ENCODE measurements at regions not wholly inside any gene's neighbourhood (a gene's known extent, or its start where the extent isn't known, plus 50 kb on each side); places are given as distances from the start of the nearest gene placed in this dataset.

GRCh38 chr9:23563517-23563916 is 262.5 kb downstream of the ELAVL2 start:
- no peaks in the 10 kb centered on the region for H3K4me1 Mint-ChIP-seq
- POLR2A ChIA-PET, result no interaction called here
- H3K27ac Mint-ChIP-seq, result no peak overlapping the region

DNA sequence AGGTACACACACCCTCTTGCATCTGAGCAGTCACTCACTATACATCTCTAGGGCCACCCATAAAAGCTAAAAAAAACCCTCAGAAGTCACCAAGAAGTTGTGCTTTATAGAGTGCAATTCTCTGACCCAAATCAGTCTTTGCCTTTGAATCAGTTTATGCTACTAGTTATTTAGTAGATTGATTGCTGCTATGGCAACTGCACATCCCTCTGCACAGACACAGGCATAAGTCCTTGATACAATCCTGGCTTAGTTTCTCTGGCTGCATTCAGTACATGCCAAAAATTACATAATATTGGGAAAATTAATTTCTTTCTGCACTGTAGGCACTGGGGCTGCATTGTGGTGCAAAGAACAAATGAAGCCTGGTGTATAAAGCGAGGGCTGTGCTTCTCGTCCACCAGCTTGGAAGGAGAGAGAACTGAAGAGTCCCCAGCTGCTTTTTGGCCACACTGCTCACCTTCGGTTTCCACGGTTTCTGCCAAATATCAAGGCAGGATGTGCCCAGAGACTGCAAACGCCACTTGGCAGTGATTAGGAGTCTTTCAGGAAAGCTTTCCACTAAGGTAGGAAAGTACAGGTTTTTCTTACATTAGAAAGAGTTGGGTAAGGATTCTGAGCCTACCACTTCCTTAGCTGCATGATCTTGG is 258.4 kb downstream of the ELAVL2 start:
- DNase-seq, result no peak
- Mint-ChIP-seq H3K36me3 (no peaks in the 10 kb centered on the region), H3K4me3 (no peak overlapping the region), H3K27ac (no peak overlapping the region), H3K9me3 (peaks cover 0 to 10% (median 0%) of the 10 kb centered on the region in 5 donors), H3K4me1 (no peaks in the 10 kb centered on the region), H3K27me3 (no peaks in the 10 kb centered on the region)
- CTCF ChIA-PET, result no interaction called here
- Histone ChIP-seq H3K4me1 (ENCODE audit: insufficient read depth, low read length) (no peaks in the 10 kb centered on the region), H3K36me3 (ENCODE audit: insufficient read depth, low read length) (no peaks in the 10 kb centered on the region), H3K27ac (ENCODE audit: low read depth, low read length) (no peak overlapping the region), H3K27me3 (ENCODE audit: insufficient read depth, low read length, poor library complexity, severe bottlenecking) (no peaks in the 10 kb centered on the region), H3K4me3 (ENCODE audit: low read length) (no peak overlapping the region), H3K9me3 (ENCODE audit: low read length) (no peaks in the 10 kb centered on the region)
- POLR2A ChIA-PET, result no interaction called here

More at GRCh38 chr9:23563517-23563916, 262.5 kb downstream of the ELAVL2 start:
- Mint-ChIP-seq H3K4me3 (no peak overlapping the region), H3K36me3 (no peaks in the 10 kb centered on the region), H3K27me3 (peaks cover 0 to 2% of the 10 kb centered on the region in 2 donors), H3K9me3 (peaks cover 0 to 9% (median 2%) of the 10 kb centered on the region in 5 donors)
- Histone ChIP-seq H3K4me3 (ENCODE audit: low read length) (no peak overlapping the region), H3K36me3 (ENCODE audit: insufficient read depth, low read length) (no peaks in the 10 kb centered on the region), H3K27ac (ENCODE audit: low read depth, low read length) (no peak overlapping the region), H3K9me3 (ENCODE audit: low read length) (no peaks in the 10 kb centered on the region), H3K27me3 (ENCODE audit: insufficient read depth, low read length, poor library complexity, severe bottlenecking) (no peaks in the 10 kb centered on the region), H3K4me1 (ENCODE audit: insufficient read depth, low read length) (no peaks in the 10 kb centered on the region)
- CTCF ChIA-PET, result no interaction called here
- DNase-seq, result no peak

DNA sequence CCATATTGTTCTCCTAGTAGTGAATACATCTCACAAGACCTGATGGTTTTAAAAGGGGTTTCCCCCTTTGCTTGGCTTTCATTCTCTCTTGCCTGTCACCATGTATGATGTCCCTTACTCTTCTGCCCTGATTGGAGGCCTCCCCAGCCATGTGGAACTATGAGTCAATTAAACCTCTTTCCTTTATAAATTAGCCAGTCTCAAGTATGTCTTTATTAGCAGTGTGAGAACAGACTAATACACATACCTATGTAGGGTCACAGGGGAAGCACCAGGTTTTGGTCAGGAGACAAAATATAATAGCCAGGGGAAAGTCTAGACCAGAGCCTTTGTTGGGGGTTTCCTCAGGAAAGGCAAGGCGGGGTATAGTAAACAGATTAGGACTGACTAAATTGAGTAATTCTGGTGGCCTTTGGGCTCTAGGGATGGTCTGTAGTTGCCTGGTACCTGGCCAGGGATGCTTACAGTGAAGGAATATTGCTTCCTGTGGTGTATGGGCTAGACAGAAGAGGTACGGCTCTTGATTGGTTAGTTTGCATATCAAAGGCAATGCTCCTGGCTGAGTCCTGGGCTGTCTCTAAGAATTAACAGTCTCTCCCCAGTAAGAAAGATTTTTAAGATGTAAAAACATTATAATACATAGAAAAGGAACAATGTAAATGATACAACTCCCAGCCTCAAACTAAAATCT is 254.5 kb downstream of the ELAVL2 start:
- H3K27me3 ChIP-seq (ENCODE audit: insufficient read depth, low read length, poor library complexity, severe bottlenecking), result no peaks in the 10 kb centered on the region
- no peaks in the 10 kb centered on the region for H3K36me3 ChIP-seq (ENCODE audit: insufficient read depth, low read length)
- no peak overlapping the region for H3K27ac ChIP-seq (ENCODE audit: low read depth, low read length)
- H3K9me3 ChIP-seq (ENCODE audit: low read length), result no peaks in the 10 kb centered on the region
- no peak overlapping the region for H3K27ac Mint-ChIP-seq
- H3K9me3 Mint-ChIP-seq, result peaks cover 0 to 10% (median 5%) of the 10 kb centered on the region in 5 donors
- ChIA-PET CTCF (no interaction called here), POLR2A (no interaction called here)
- H3K36me3 Mint-ChIP-seq, result no peaks in the 10 kb centered on the region
- H3K4me3 ChIP-seq (ENCODE audit: low read length), result no peak overlapping the region
- H3K4me1 Mint-ChIP-seq, result no peaks in the 10 kb centered on the region
- H3K27me3 Mint-ChIP-seq, result no peaks in the 10 kb centered on the region
- H3K4me1 ChIP-seq (ENCODE audit: insufficient read depth, low read length), result no peaks in the 10 kb centered on the region
- no peak overlapping the region for H3K4me3 Mint-ChIP-seq
- no peak for DNase-seq

- Histone ChIP-seq H3K9me3 (ENCODE audit: low read length) (no peaks in the 10 kb centered on the region), H3K4me1 (ENCODE audit: insufficient read depth, low read length) (no peaks in the 10 kb centered on the region), H3K27me3 (ENCODE audit: insufficient read depth, low read length, poor library complexity, severe bottlenecking) (no peaks in the 10 kb centered on the region), H3K4me3 (ENCODE audit: low read length) (no peak overlapping the region), H3K27ac (ENCODE audit: low read depth, low read length) (no peak overlapping the region), H3K36me3 (ENCODE audit: insufficient read depth, low read length) (no peaks in the 10 kb centered on the region)
- H3K36me3 Mint-ChIP-seq, result no peaks in the 10 kb centered on the region
- ChIA-PET CTCF (no interaction called here), POLR2A (no interaction called here)
- DNase-seq, result no peak
- peaks cover 0 to 12% (median 5%) of the 10 kb centered on the region in 5 donors for H3K9me3 Mint-ChIP-seq
- no peaks in the 10 kb centered on the region for H3K4me1 Mint-ChIP-seq
- H3K4me3 Mint-ChIP-seq, result no peak overlapping the region
- H3K27ac Mint-ChIP-seq, result no peak overlapping the region
- peaks cover 0 to 1% of the 10 kb centered on the region in 2 donors for H3K27me3 Mint-ChIP-seq
These were observed 252.2 kb downstream of the ELAVL2 start for GRCh38 chr9:23573800-23574199.

GRCh38 chr9:23577611-23578010 is 248.4 kb downstream of the ELAVL2 start:
- CTCF ChIA-PET, result no interaction called here
- Mint-ChIP-seq H3K9me3 (peaks cover 0 to 7% (median 5%) of the 10 kb centered on the region in 5 donors), H3K27me3 (peaks cover 3 to 4% of the 10 kb centered on the region in 2 donors), H3K27ac (no peak overlapping the region), H3K4me3 (no peak overlapping the region), H3K36me3 (no peaks in the 10 kb centered on the region), H3K4me1 (no peaks in the 10 kb centered on the region)
- H3K36me3 ChIP-seq (ENCODE audit: insufficient read depth, low read length), result no peaks in the 10 kb centered on the region
- no peak overlapping the region for H3K27ac ChIP-seq (ENCODE audit: low read depth, low read length)
- H3K9me3 ChIP-seq (ENCODE audit: low read length), result no peaks in the 10 kb centered on the region
- no peak overlapping the region for H3K4me3 ChIP-seq (ENCODE audit: low read length)
- POLR2A ChIA-PET, result no interaction called here
- no peak for DNase-seq
- no peaks in the 10 kb centered on the region for H3K4me1 ChIP-seq (ENCODE audit: insufficient read depth, low read length)
- H3K27me3 ChIP-seq (ENCODE audit: insufficient read depth, low read length, poor library complexity, severe bottlenecking), result no peaks in the 10 kb centered on the region

DNA sequence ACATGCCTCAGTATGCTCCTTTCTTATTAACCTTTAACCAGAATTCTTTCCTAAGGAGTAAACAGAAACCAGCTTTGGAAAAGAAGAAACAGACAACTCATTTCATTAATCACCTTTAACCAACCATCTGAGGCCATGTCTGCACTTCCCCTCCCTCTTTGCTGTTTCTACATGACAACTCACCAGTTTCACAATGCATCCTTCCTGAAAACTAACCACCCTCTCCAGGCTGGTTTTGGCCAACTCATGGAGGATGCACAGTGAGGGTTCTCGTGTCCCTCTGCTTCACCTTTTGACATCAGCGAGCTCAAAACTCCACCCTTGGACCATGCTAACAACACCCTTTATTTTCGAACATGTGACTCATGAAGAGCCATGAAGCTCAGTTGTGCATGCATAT is 244.1 kb downstream of the ELAVL2 start:
- POLR2A ChIA-PET, result no interaction called here
- H3K4me3 ChIP-seq (ENCODE audit: low read length), result no peak overlapping the region
- peaks cover 3 to 4% of the 10 kb centered on the region in 2 donors for H3K27me3 Mint-ChIP-seq

GRCh38 chr9:23582836-23583235 is 243.2 kb downstream of the ELAVL2 start:
- Mint-ChIP-seq H3K27ac (no peak overlapping the region), H3K9me3 (peaks cover 0 to 6% (median 2%) of the 10 kb centered on the region in 5 donors), H3K4me3 (no peak overlapping the region), H3K27me3 (peaks cover 3 to 4% of the 10 kb centered on the region in 2 donors), H3K4me1 (peaks cover 0 to 9% (median 0%) of the 10 kb centered on the region in 3 donors), H3K36me3 (no peaks in the 10 kb centered on the region)
- Histone ChIP-seq H3K36me3 (ENCODE audit: insufficient read depth, low read length) (no peaks in the 10 kb centered on the region), H3K27me3 (ENCODE audit: insufficient read depth, low read length, poor library complexity, severe bottlenecking) (no peaks in the 10 kb centered on the region), H3K9me3 (ENCODE audit: low read length) (no peaks in the 10 kb centered on the region), H3K4me3 (ENCODE audit: low read length) (no peak overlapping the region), H3K4me1 (ENCODE audit: insufficient read depth, low read length) (no peaks in the 10 kb centered on the region), H3K27ac (ENCODE audit: low read depth, low read length) (no peak overlapping the region)
- POLR2A ChIA-PET, result no interaction called here
- DNase-seq, result no peak
- CTCF ChIA-PET, result no interaction called here

More for the DNA sequence above, 244.1 kb downstream of the ELAVL2 start:
- Mint-ChIP-seq H3K4me1 (peaks cover 0 to 4% (median 0%) of the 10 kb centered on the region in 3 donors), H3K36me3 (no peaks in the 10 kb centered on the region), H3K4me3 (no peak overlapping the region), H3K9me3 (peaks cover 0 to 6% (median 3%) of the 10 kb centered on the region in 5 donors), H3K27ac (no peak overlapping the region)
- H3K27ac ChIP-seq (ENCODE audit: low read depth, low read length), result no peak overlapping the region
- no peaks in the 10 kb centered on the region for H3K9me3 ChIP-seq (ENCODE audit: low read length)
- CTCF ChIA-PET, result no interaction called here
- H3K27me3 ChIP-seq (ENCODE audit: insufficient read depth, low read length, poor library complexity, severe bottlenecking), result no peaks in the 10 kb centered on the region
- H3K36me3 ChIP-seq (ENCODE audit: insufficient read depth, low read length), result no peaks in the 10 kb centered on the region
- H3K4me1 ChIP-seq (ENCODE audit: insufficient read depth, low read length), result no peaks in the 10 kb centered on the region
- no peak for DNase-seq

GRCh38 chr9:23586906-23587305 is 239.1 kb downstream of the ELAVL2 start:
- no peak overlapping the region for H3K4me3 ChIP-seq (ENCODE audit: low read length)
- CTCF ChIA-PET, result no interaction called here
- H3K27ac ChIP-seq (ENCODE audit: low read depth, low read length), result no peak overlapping the region
- DNase-seq, result no peak
- Mint-ChIP-seq H3K36me3 (peaks cover 0 to 2% (median 0%) of the 10 kb centered on the region in 3 donors), H3K4me1 (peaks cover 13 to 37% (median 22%) of the 10 kb centered on the region in 3 donors), H3K9me3 (peaks cover 0 to 3% (median 0%) of the 10 kb centered on the region in 5 donors), H3K27me3 (peaks cover 0 to 4% of the 10 kb centered on the region in 2 donors), H3K27ac (peak overlapping the region in 1 of 8 donors; percentile 17), H3K4me3 (no peak overlapping the region)
- H3K9me3 ChIP-seq (ENCODE audit: low read length), result no peaks in the 10 kb centered on the region
- POLR2A ChIA-PET, result no interaction called here
- H3K4me1 ChIP-seq (ENCODE audit: insufficient read depth, low read length), result no peaks in the 10 kb centered on the region
- H3K36me3 ChIP-seq (ENCODE audit: insufficient read depth, low read length), result no peaks in the 10 kb centered on the region
- no peaks in the 10 kb centered on the region for H3K27me3 ChIP-seq (ENCODE audit: insufficient read depth, low read length, poor library complexity, severe bottlenecking)
